CD14-positive monocyte (primary cell): ENCODE measurements at regions not wholly inside any gene's neighbourhood (a gene's known extent, or its start where the extent isn't known, plus 50 kb on each side); places are given as distances from the start of the nearest gene placed in this dataset.

ENCODE experiments used
- DNase-seq, 3 donors: peaks; one replicate each; pipeline ENCODE4 v3.0.0-alpha.2; 2011 to 2022
- H2AFZ ChIP-seq: 2 replicates; pipeline ENCODE4 v1.6.0; 2012; ENCODE audit warnings: mild to moderate bottlenecking, low read depth, low read length, inconsistent platforms; ENCODE audit not compliant: insufficient read depth, poor library complexity, severe bottlenecking
- H3K27ac ChIP-seq, 2 donors: 1 replicate in 1 of 2; 2 replicates in 1 of 2; pipeline ENCODE4 v1.5.1; 2012 to 2013; ENCODE audit warnings: low read length in 2 of 2, control low read depth in 1 of 2, inconsistent platforms in 1 of 2, low read depth in 1 of 2, mild to moderate bottlenecking in 1 of 2
- H3K27me3 ChIP-seq, 2 donors: one replicate each; pipeline versions ENCODE4 v1.6.0 to v1.6.1; 2011 to 2013; ENCODE audit warnings: low read length in 2 of 2; ENCODE audit not compliant: control insufficient read depth in 2 of 2, insufficient read depth in 2 of 2
- H3K36me3 ChIP-seq, 2 donors: replicated peaks in 1 of 2; 1 replicate in 1 of 2; 2 replicates in 1 of 2; pipeline versions ENCODE4 v1.5.1 to v1.6.1; 2012 to 2013; ENCODE audit warnings: low read length in 2 of 2, control low read depth in 1 of 2, inconsistent platforms in 1 of 2, mild to moderate bottlenecking in 1 of 2; ENCODE audit not compliant: insufficient read depth in 2 of 2, control insufficient read depth in 1 of 2
- H3K4me1 ChIP-seq, 2 donors: 1 replicate in 1 of 2; 2 replicates in 1 of 2; pipeline versions ENCODE4 v1.5.1 to v1.6.1; 2012 to 2013; ENCODE audit warnings: low read length in 2 of 2, control low read depth in 1 of 2, inconsistent platforms in 1 of 2, mild to moderate bottlenecking in 1 of 2, moderate library complexity in 1 of 2; ENCODE audit not compliant: insufficient read depth in 2 of 2, control insufficient read depth in 1 of 2
- H3K4me2 ChIP-seq: replicated peaks from 2 replicates; pipeline ENCODE3; 2012; ENCODE audit warnings: low read length, moderate library complexity, mild to moderate bottlenecking; ENCODE audit not compliant: poor library complexity, severe bottlenecking; ENCODE audit errors: extremely low read depth
- H3K4me3 ChIP-seq, 3 experiments: fragments of 200-600 bp in 1 of 3; sonication (generic) in 1 of 3; replicated peaks in 1 of 3; 1 replicate in 2 of 3; 2 replicates in 1 of 3; pipeline ENCODE4 v1.5.1; 2011 to 2013; ENCODE audit warnings: low read length in 3 of 3, mild to moderate bottlenecking in 3 of 3, control low read depth in 2 of 3, low read depth in 2 of 3, inconsistent platforms in 1 of 3, moderate library complexity in 1 of 3
- H3K79me2 ChIP-seq: 2 replicates; pipeline ENCODE4 v1.6.0; 2012; ENCODE audit warnings: mild to moderate bottlenecking, control low read depth, inconsistent platforms, low read length, moderate library complexity; ENCODE audit not compliant: insufficient read depth
- H3K9ac ChIP-seq: 2 replicates; pipeline ENCODE4 v1.6.0; 2017; ENCODE audit warnings: low read length, mild to moderate bottlenecking; ENCODE audit not compliant: insufficient read depth, poor library complexity, severe bottlenecking
- H3K9me3 ChIP-seq, 2 donors: replicated peaks in 1 of 2; 1 replicate in 1 of 2; 2 replicates in 1 of 2; pipeline versions ENCODE4 v1.5.1 to v1.6.1; 2012 to 2013; ENCODE audit warnings: low read length in 2 of 2, control low read depth in 1 of 2; ENCODE audit not compliant: control insufficient read depth in 1 of 2, insufficient read depth in 1 of 2
- H4K20me1 ChIP-seq: 2 replicates; pipeline ENCODE4 v1.6.0; 2012; ENCODE audit warnings: mild to moderate bottlenecking, low read length, control low read depth, moderate library complexity; ENCODE audit not compliant: insufficient read depth
- H3K27ac Mint-ChIP-seq, 7 donors: one replicate each; pipeline ENCODE4 v1.8.0; 2020; ENCODE audit warnings: mild to moderate bottlenecking in 7 of 7, mixed read lengths in 7 of 7, moderate library complexity in 6 of 7, inconsistent platforms in 2 of 7
- H3K27me3 Mint-ChIP-seq, 3 donors: one replicate each; pipeline ENCODE4 v1.8.0; 2021 to 2022; ENCODE audit warnings: low read depth in 3 of 3, mild to moderate bottlenecking in 3 of 3, mixed read lengths in 3 of 3, moderate library complexity in 3 of 3, inconsistent platforms in 1 of 3
- H3K36me3 Mint-ChIP-seq, 2 donors: one replicate each; pipeline ENCODE4 v1.8.0; 2020; ENCODE audit warnings: mixed read lengths in 2 of 2, inconsistent platforms in 1 of 2, mild to moderate bottlenecking in 1 of 2
- H3K4me1 Mint-ChIP-seq: one replicate; pipeline ENCODE4 v1.8.0; 2020; ENCODE audit warnings: mild to moderate bottlenecking, mixed read lengths
- H3K4me3 Mint-ChIP-seq, 2 donors: one replicate each; pipeline ENCODE4 v1.8.0; 2020; ENCODE audit warnings: mild to moderate bottlenecking in 2 of 2, mixed read lengths in 2 of 2, moderate library complexity in 1 of 2
- H3K9me3 Mint-ChIP-seq, 7 donors: one replicate each; pipeline ENCODE4 v1.8.0; 2020 to 2022; ENCODE audit warnings: mixed read lengths in 7 of 7, mild to moderate bottlenecking in 6 of 7, moderate library complexity in 6 of 7, inconsistent platforms in 2 of 7
- CTCF ChIP-seq: fragments of 200-600 bp; IDR thresholded peaks from one replicate; pipeline ENCODE4 v1.8.0; 2022; ENCODE audit warnings: antibody characterized with exemption, mild to moderate bottlenecking
- WGBS: methylation state at CpG from one replicate; pipeline ENCODE4 v1.1.5; 2013; ENCODE audit warnings: missing lambda C conversion rate; ENCODE audit not compliant: insufficient coverage; 5-methylcytosine and 5-hydroxymethylcytosine counted together
- intact Hi-C, 2 donors: fragments of 100-400 bp; cut with micrococcal nuclease; formaldehyde crosslinking; loops; one replicate each; pipeline versions ENCODE4 v1.15.0 to v1.15.1; 2023

GRCh38 chr21:16695074-16695473, 817.8 kb upstream of the CXADR start:
- H3K4me1 ChIP-seq, result no peaks in the 10 kb centered on the region
- H3K36me3 Mint-ChIP-seq, result no peaks in the 10 kb centered on the region
- peaks cover 0 to 2% (median 0%) of the 10 kb centered on the region in 3 donors for H3K27me3 Mint-ChIP-seq
- H3K27ac Mint-ChIP-seq, result no peak overlapping the region
- intact Hi-C loops, result no loop called here
- H3K27me3 ChIP-seq, result no peaks in the 10 kb centered on the region
- no peaks in the 10 kb centered on the region for H3K36me3 ChIP-seq
- no peak overlapping the region for H3K27ac ChIP-seq
- no peaks in the 10 kb centered on the region for H3K4me1 Mint-ChIP-seq
- H3K4me2 ChIP-seq, result no peak overlapping the region
- DNase-seq, result no peak
- H2AFZ ChIP-seq, result no peak overlapping the region
- no peak overlapping the region for H3K4me3 ChIP-seq
- H3K9me3 ChIP-seq, result peaks cover 12 to 22% of the 10 kb centered on the region in 2 donors
- H4K20me1 ChIP-seq, result no peaks in the 10 kb centered on the region
- peaks cover 6 to 19% (median 8%) of the 10 kb centered on the region in 7 donors for H3K9me3 Mint-ChIP-seq
- WGBS, result 88% methylated on average over 1 of the region's 2 CpGs
- no peak overlapping the region for H3K9ac ChIP-seq
- no peaks in the 10 kb centered on the region for H3K79me2 ChIP-seq
- TF ChIP-seq CTCF, result no peak
- H3K4me3 Mint-ChIP-seq, result no peak overlapping the region

- Histone ChIP-seq H3K4me3 (no peak overlapping the region), H2AFZ (no peak overlapping the region), H3K27me3 (no peaks in the 10 kb centered on the region), H3K4me1 (no peaks in the 10 kb centered on the region), H3K27ac (no peak overlapping the region), H3K9me3 (peaks cover 6 to 9% of the 10 kb centered on the region in 2 donors), H4K20me1 (no peaks in the 10 kb centered on the region), H3K36me3 (no peaks in the 10 kb centered on the region), H3K79me2 (no peaks in the 10 kb centered on the region), H3K9ac (no peak overlapping the region), H3K4me2 (no peak overlapping the region)
- TF ChIP-seq CTCF, result no peak
- Mint-ChIP-seq H3K36me3 (no peaks in the 10 kb centered on the region), H3K9me3 (peaks cover 0 to 7% (median 2%) of the 10 kb centered on the region in 7 donors), H3K27ac (no peak overlapping the region), H3K4me1 (no peaks in the 10 kb centered on the region), H3K4me3 (no peak overlapping the region), H3K27me3 (no peaks in the 10 kb centered on the region)
- no peak for DNase-seq
- no CpG with 5 or more reads among the region's 2 CpGs for WGBS
- intact Hi-C loops, result no loop called here
These were observed 805.6 kb upstream of the CXADR start for GRCh38 chr21:16707274-16707673.
